Upper lobe of left lung (tissue), 4 donors: ENCODE measurements at regions not wholly inside any gene's neighbourhood (a gene's known extent, or its start where the extent isn't known, plus 50 kb on each side); places are given as distances from the start of the nearest gene placed in this dataset.

ENCODE experiments used
- POLR2A ChIP-seq, 4 donors: fragments of 450-650 bp; IDR thresholded peaks; one replicate each; pipeline ENCODE4 v1.5.1; 2016 to 2017; ENCODE audit warnings: antibody characterized with exemption in 4 of 4, mild to moderate bottlenecking in 2 of 4
- TF ChIP-seq, protein P1 (sequence below), 6 experiments: fragments of 450-650 bp in 4 of 6; fragments of 200-600 bp in 2 of 6; sonication (generic) in 2 of 6; IDR thresholded peaks; one replicate each; pipeline ENCODE4 v1.5.1; 2016 to 2019; ENCODE audit warnings: antibody characterized with exemption in 6 of 6

GRCh38 chr17:34872640-34873039, 88.6 kb downstream of the CCT6B start:
- TF ChIP-seq, protein P1, sequence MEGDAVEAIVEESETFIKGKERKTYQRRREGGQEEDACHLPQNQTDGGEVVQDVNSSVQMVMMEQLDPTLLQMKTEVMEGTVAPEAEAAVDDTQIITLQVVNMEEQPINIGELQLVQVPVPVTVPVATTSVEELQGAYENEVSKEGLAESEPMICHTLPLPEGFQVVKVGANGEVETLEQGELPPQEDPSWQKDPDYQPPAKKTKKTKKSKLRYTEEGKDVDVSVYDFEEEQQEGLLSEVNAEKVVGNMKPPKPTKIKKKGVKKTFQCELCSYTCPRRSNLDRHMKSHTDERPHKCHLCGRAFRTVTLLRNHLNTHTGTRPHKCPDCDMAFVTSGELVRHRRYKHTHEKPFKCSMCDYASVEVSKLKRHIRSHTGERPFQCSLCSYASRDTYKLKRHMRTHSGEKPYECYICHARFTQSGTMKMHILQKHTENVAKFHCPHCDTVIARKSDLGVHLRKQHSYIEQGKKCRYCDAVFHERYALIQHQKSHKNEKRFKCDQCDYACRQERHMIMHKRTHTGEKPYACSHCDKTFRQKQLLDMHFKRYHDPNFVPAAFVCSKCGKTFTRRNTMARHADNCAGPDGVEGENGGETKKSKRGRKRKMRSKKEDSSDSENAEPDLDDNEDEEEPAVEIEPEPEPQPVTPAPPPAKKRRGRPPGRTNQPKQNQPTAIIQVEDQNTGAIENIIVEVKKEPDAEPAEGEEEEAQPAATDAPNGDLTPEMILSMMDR (IDR thresholded peaks at IDR 0.05), result no peak
- TF ChIP-seq POLR2A (IDR thresholded peaks at IDR 0.05), result no peak
